ENCODE measurements at regions not wholly inside any gene's neighbourhood (a gene's known extent, or its start where the extent isn't known, plus 50 kb on each side); places are given as distances from the start of the nearest gene placed in this dataset.
"Not testable (repeated sequence)": the region's sequence is repeated elsewhere in the genome, so short reads cannot be mapped to it uniquely, and the experiment has no call there.

GRCh38 chr5:124173386-124173785 lies 573.1 kb downstream of the ZNF608 start:
- no peak for DNase-seq (ENCODE audit: low spot score)

- no peak for DNase-seq (ENCODE audit: low spot score)
Measured at GRCh38 chr5:124172389-124173003, 573.9 kb downstream of the ZNF608 start.

- not testable (repeated sequence) for DNase-seq (ENCODE audit: low spot score)
Measured at GRCh38 chr5:124168093-124168492, 578.3 kb downstream of the ZNF608 start.

DNA sequence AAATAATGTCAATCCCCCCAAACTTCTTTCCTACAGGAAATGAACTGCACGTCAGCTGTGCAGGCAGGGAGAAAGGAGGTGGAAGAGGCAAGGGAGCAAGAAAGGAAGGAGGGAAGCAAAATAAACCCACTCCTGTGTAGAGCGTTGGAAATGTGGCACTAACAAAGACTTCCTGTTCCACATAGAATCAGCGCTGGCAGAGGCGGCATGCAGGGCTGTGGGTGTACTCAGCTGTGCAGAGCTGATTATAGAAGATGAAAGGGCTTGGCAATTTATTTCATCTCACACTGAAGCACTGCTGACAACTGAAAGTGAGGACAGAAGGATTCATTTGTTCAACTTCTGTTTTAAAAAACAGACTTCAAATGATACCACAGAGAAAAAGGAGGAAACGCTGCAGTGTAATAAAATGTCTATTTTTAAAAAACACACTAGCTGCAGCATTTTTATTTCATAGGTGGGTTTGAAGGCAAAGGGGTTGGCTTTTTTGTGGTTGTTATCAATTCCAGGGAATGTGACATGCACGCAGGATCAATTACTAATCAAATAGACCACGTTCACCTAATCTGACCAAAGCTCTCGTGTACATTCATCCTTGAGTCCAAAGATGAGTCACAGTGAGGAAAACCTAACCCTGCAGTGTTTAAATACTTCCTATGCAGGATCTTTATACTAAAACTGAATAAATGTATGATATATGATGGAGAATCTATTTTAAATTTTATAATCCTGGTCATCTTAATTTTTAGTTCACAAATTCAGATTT lies 583.5 kb downstream of the ZNF608 start:
- no peak for DNase-seq (ENCODE audit: low spot score)

GRCh38 chr5:124161266-124161665 lies 585.2 kb downstream of the ZNF608 start:
- DNase-seq (ENCODE audit: low spot score) = no peak

- no peak for DNase-seq (ENCODE audit: low spot score)
Measured at GRCh38 chr5:124160265-124160664, 586.2 kb downstream of the ZNF608 start.

DNA sequence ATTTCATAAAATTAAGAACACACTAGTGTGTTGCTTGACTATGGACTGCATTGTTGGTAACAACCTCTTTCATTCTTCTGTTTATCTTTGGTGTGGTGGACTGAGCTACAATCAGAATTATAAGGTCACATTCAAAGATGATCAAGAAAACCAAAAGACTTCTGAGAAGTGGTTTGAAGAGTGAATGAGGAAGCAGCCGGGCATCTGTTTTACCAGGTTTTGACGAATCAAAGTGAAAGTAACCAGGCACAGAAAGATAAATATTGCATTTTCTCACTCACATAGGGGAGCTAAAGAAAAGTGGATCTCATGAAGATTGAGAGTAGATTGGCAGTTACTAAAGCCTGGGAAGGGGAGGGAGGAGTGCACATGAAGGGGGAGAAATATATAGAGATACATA lies 589.1 kb downstream of the ZNF608 start:
- DNase-seq (ENCODE audit: low spot score) = no peak

GRCh38 chr5:124156415-124156996 lies 589.9 kb downstream of the ZNF608 start:
- no peak for DNase-seq (ENCODE audit: low spot score)

GRCh38 chr5:124154714-124155113 lies 591.7 kb downstream of the ZNF608 start:
- no peak for DNase-seq (ENCODE audit: low spot score)

DNA sequence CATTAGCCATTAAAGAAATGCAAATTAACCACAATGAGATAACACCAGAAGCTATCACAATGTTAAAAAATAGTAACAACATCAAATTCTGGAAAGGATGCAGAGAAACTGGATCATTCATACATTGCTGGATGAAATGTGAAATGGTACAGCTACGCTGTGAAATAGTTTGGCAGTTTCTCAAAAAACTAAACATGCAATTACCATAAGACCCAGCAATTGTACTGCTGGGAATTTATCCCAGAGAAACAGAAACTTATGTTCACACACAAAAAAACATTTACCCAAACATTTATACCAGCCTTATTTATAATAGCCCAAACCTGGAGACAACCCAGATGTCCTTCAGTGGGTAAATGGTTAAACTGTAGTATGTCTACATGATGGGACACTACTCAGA lies 592.9 kb downstream of the ZNF608 start:
- DNase-seq (ENCODE audit: low spot score) = no peak

- DNase-seq (ENCODE audit: low spot score) = no peak
Measured at GRCh38 chr5:124148574-124148973, 597.9 kb downstream of the ZNF608 start.

DNA sequence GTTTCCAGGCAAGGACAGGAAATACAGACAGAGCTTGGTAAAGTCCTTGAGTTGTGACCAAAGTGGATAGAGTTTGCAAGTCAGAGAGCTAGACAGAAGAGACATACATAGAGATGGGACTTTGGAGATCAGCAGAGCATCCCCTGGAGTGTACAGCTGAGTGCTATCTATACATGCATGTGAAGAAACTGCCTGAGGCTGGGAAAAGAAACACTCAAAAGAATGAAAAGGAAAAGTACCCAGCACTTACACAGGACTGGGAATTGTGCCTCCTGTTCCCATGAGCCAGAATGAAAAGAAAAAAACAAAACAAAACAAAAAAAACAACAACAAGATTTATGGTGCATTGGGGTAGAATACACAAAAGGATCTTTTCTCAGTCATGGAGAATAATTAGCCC lies 606.4 kb downstream of the ZNF608 start:
- no peak for DNase-seq (ENCODE audit: low spot score)

DNA sequence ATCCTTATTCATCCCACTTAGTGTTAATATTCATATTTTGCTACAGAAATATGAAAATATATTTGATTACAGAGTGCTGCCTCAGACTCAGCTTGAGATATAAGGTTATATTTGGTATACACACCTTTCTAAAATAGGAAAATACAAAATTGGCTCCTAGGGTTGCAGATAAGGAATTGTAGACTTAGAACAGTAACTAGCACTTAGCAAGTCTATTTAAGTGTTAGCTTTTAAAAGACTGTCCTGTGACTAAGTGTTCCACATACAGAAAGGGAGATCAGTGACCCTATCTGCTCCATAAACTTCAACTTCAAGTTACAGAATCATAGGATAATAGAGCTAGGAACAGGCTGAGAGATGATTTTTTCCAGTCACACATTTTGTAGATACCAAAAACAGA lies 607.0 kb downstream of the ZNF608 start:
- no peak for DNase-seq (ENCODE audit: low spot score)

DNA sequence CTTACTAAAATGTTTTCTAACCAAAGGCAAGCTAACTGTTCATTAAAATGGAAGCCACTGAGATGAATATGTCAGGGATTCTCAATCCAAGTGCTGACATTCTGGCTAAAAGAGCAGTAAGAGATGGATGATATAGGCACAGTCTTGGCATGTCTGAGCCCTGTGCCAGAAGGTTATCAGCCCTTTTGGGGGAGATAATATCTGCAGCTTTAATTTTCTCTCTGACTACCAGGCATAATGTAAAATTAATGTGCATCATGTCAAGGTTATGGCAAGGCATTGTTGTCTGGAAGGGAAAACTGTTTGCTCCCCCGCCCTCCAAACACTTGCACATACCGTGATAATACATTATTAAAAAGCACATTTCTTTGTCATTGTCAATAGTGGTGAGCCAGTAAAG lies 609.8 kb downstream of the ZNF608 start:
- DNase-seq (ENCODE audit: low spot score) = no peak

DNA sequence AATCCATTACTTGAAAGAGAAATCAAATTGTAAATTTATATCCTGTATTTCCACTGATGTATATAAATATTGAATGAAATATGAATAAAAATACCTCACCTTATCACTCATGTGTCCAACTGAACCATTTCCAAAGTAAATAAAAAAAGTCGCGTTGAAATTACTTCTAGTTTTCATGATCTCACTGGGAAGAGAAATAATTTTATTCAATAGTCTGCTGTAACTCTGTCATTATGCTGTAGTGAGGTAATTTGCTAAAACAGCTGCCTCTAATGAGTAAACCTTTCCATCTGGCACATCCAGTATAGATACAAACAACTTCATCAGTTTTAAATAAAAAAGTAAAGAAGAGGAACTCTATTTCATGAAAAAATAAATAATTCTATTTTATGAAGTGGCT lies 611.5 kb downstream of the ZNF608 start:
- no peak for DNase-seq (ENCODE audit: low spot score)

- DNase-seq (ENCODE audit: low spot score) = no peak
Measured at GRCh38 chr5:124133406-124133805, 613.0 kb downstream of the ZNF608 start.

- no peak for DNase-seq (ENCODE audit: low spot score)
Measured at GRCh38 chr5:124132843-124133242, 613.6 kb downstream of the ZNF608 start.

GRCh38 chr5:124131466-124131865 lies 615.0 kb downstream of the ZNF608 start:
- no peak for DNase-seq (ENCODE audit: low spot score)

DNA sequence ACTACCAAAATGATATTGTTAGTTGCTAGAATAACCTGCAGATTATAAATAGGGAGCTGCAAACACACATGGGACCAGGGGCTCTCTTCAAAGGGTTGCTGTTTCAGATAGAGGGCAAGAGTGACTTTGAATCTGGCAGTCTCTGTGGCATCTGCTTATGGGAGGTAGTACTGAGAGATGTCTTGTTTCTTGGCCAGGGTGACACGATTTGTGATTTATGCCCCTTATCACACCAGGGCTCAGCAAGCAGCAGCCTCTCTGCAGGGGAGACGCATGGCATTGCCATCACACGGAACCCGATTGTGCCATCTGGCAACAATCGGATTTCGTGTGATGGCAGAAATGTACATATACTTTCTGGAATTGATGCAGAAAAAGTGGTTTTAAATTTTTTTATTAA lies 615.6 kb downstream of the ZNF608 start:
- no peak for DNase-seq (ENCODE audit: low spot score)

- no peak for DNase-seq (ENCODE audit: low spot score)
Measured at GRCh38 chr5:124128867-124129266, 616.9 kb downstream of the CSNK1G3 start.

DNA sequence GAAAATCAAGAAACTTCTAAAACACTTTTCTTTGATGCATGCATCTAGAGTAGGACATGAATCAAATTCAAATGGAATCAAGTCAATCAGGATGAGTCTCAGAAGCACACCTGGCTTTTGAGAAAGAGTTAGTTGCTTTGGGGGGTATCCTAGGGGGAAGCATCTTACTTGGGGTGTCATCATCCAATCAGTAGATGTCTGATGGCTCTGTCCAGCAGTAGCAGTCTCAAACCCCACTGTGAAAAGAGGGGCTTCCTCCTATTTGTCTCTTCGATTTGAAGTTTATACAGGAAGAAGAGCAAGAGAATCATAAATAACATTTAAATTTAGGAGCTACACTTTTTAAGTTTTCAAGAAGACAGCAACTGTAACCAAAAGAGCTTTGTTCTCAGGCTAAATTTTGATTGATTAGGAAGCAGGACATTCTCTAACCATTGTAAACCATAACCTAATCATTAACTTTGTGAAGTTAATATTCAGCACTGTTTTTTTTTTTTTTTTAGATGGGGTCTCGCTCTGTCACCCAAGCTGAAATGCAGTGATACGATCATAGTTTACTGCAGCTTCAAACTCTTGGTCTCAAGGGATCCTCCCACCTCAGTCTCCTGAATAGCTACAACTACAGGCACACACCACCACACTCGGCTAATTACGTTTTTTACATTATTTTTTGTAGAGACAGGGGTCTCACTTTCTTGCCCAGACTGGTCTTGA lies 614.7 kb downstream of the CSNK1G3 start:
- no peak for DNase-seq (ENCODE audit: low spot score)

DNA sequence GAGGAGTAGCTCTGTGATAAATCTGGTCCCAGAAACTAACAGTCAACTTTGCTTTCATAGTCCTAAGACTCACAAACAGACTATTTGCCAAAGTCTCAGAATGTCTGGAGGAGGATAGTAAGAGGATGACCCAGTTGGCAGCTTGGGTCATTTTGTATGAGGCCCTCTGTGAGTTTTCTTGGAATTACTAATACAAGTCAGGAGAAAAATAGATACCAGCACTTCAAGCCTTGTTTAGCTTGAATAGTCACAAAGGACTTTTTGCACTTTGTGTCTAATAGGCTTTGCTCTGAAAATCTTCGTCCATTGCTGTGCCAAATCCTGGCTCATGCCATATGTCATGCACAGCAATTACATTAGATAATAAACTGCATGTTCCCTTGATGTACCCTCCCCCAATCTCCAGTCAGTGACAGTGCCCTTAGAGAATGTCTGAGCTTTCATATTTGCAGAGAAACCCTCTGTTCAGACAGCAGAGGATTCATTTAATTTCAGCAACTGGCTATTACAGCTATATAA lies 612.8 kb downstream of the CSNK1G3 start:
- no peak for DNase-seq (ENCODE audit: low spot score)

DNA sequence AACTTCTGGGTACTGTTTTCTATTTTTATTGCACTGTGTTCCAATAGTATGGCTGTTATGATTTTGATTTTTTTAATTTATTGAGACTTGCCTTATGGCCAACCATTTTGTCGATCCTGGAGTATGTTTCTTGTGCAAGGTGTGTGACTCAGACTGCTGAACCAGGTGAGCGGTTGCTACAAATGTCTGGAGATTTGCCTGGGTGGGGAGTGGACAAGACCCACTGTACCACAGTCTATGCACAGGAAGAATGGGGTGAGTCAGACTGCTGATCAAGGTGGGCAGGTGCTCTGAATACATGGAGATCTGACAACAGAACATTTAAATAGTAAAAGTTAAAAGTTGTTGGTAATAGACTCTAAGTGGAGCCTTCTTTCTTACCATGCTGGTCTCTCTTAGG lies 609.2 kb downstream of the CSNK1G3 start:
- DNase-seq (ENCODE audit: low spot score) = no peak

Measured in AG08396 (cell line).